ENCODE measurements at regions not wholly inside any gene's neighbourhood (a gene's known extent, or its start where the extent isn't known, plus 50 kb on each side); places are given as distances from the start of the nearest gene placed in this dataset.

GRCh38 chr14:75340921-75341320 is 62.3 kb downstream of the FOS start:
- Mint-ChIP-seq H3K9me3 (peaks cover 28% of the 10 kb centered on the region), H3K27me3 (ENCODE audit: low read depth, poor library complexity) (peaks cover 7% of the 10 kb centered on the region), H3K4me3 (no peak overlapping the region), H3K4me1 (peaks cover 11% of the 10 kb centered on the region), H3K27ac (no peak overlapping the region), H3K36me3 (ENCODE audit: low read depth) (no peaks in the 10 kb centered on the region)
- TF ChIP-seq CTCF (IDR thresholded peaks at IDR 0.05), result no peak
- DNase-seq, result no peak

GRCh38 chr14:75341620-75342019 is 63.0 kb downstream of the FOS start:
- H3K4me3 Mint-ChIP-seq, result no peak overlapping the region
- peaks cover 31% of the 10 kb centered on the region for H3K9me3 Mint-ChIP-seq
- H3K36me3 Mint-ChIP-seq (ENCODE audit: low read depth), result no peaks in the 10 kb centered on the region
- DNase-seq, result no peak
- H3K4me1 Mint-ChIP-seq, result peaks cover 11% of the 10 kb centered on the region
- no peak for TF ChIP-seq CTCF (IDR thresholded peaks at IDR 0.05)
- no peak overlapping the region for H3K27ac Mint-ChIP-seq
- peaks cover 7% of the 10 kb centered on the region for H3K27me3 Mint-ChIP-seq (ENCODE audit: low read depth, poor library complexity)

GRCh38 chr14:75342762-75343599 is 64.4 kb downstream of the FOS start:
- Mint-ChIP-seq H3K27me3 (ENCODE audit: low read depth, poor library complexity) (peaks cover 10% of the 10 kb centered on the region), H3K9me3 (peaks cover 25% of the 10 kb centered on the region), H3K4me3 (no peak overlapping the region), H3K4me1 (peaks cover 11% of the 10 kb centered on the region), H3K27ac (no peak overlapping the region), H3K36me3 (ENCODE audit: low read depth) (no peaks in the 10 kb centered on the region)
- DNase-seq, result no peak
- no peak for TF ChIP-seq CTCF (IDR thresholded peaks at IDR 0.05)

GRCh38 chr14:75343911-75344310 is 65.3 kb downstream of the FOS start:
- Mint-ChIP-seq H3K4me1 (peaks cover 11% of the 10 kb centered on the region), H3K36me3 (ENCODE audit: low read depth) (no peaks in the 10 kb centered on the region), H3K4me3 (no peak overlapping the region), H3K27ac (no peak overlapping the region), H3K27me3 (ENCODE audit: low read depth, poor library complexity) (peaks cover 7% of the 10 kb centered on the region), H3K9me3 (peaks cover 18% of the 10 kb centered on the region)
- no peak for DNase-seq
- no peak for TF ChIP-seq CTCF (IDR thresholded peaks at IDR 0.05)

- Mint-ChIP-seq H3K9me3 (peaks cover 19% of the 10 kb centered on the region), H3K27ac (no peak overlapping the region), H3K4me3 (no peak overlapping the region), H3K36me3 (ENCODE audit: low read depth) (no peaks in the 10 kb centered on the region), H3K27me3 (ENCODE audit: low read depth, poor library complexity) (peaks cover 7% of the 10 kb centered on the region), H3K4me1 (peaks cover 11% of the 10 kb centered on the region)
- DNase-seq, result no peak
- TF ChIP-seq CTCF (IDR thresholded peaks at IDR 0.05), result no peak
These were observed 65.8 kb downstream of the FOS start for GRCh38 chr14:75344411-75344810.

- TF ChIP-seq CTCF (IDR thresholded peaks at IDR 0.05), result no peak
- Mint-ChIP-seq H3K4me3 (no peak overlapping the region), H3K36me3 (ENCODE audit: low read depth) (no peaks in the 10 kb centered on the region), H3K27ac (no peak overlapping the region), H3K9me3 (peaks cover 17% of the 10 kb centered on the region), H3K4me1 (no peaks in the 10 kb centered on the region), H3K27me3 (ENCODE audit: low read depth, poor library complexity) (peaks cover 2% of the 10 kb centered on the region)
- no peak for DNase-seq
These were observed 72.0 kb downstream of the FOS start for GRCh38 chr14:75350505-75351060.

All from nephron progenitor cell (in vitro differentiated cells).